ENCODE measurements at regions not wholly inside any gene's neighbourhood (a gene's known extent, or its start where the extent isn't known, plus 50 kb on each side); places are given as distances from the start of the nearest gene placed in this dataset.
"Not testable (repeated sequence)": the region's sequence is repeated elsewhere in the genome, so short reads cannot be mapped to it uniquely, and the experiment has no call there.

DNA sequence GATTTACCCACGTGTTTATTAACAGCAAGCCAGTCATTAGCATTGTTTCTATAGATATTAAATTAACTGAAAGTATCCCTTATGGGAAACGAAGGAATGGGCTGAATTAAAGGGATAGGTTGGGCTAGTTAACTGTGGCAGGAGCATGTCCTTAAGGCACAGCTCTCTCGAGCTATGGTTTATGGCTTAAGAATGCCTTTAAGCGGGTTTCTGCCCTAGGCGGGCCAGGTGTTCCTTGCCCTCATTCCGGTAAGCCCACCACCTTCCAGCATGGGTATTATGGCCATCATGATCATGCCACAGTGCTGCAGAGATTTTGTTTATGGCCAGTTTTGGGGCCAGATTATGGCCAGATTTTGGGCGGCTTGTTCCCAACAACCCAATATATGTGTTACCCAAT lies 569.9 kb upstream of the MBL2 start:
- not testable (repeated sequence) for H3K4me3 ChIP-seq (ENCODE audit: low read length in 2 of 2); H3K4me1 ChIP-seq (ENCODE audit: control insufficient read depth in 2 of 2, insufficient read depth in 1 of 2, low read depth in 1 of 2, low read length in 2 of 2); H3K4ac ChIP-seq (ENCODE audit: low read length); H3K4me2 ChIP-seq (ENCODE audit: insufficient read depth, low read length, poor library complexity, severe bottlenecking); H2AK5ac ChIP-seq (ENCODE audit: low read depth, low read length); H3K18ac ChIP-seq (ENCODE audit: low read length); H3K14ac ChIP-seq (ENCODE audit: low read length); H2BK12ac ChIP-seq (ENCODE audit: low read length); H2BK120ac ChIP-seq (ENCODE audit: low read depth, low read length); H4K8ac ChIP-seq (ENCODE audit: low read depth, low read length); H3K27me3 ChIP-seq (ENCODE audit: control insufficient read depth in 3 of 3, insufficient read depth in 3 of 3, low read depth in 1 of 3, low read length in 3 of 3); H2AFZ ChIP-seq (ENCODE audit: low read length); H2BK15ac ChIP-seq (ENCODE audit: low read length); H4K91ac ChIP-seq (ENCODE audit: low read depth, low read length, poor library complexity); H3K9ac ChIP-seq (ENCODE audit: low read depth, low read length, poor library complexity); H2BK5ac ChIP-seq (ENCODE audit: low read length); H3K79me1 ChIP-seq (ENCODE audit: low read depth, low read length); H3K36me3 ChIP-seq (replicated peaks in 1 of 2; ENCODE audit: control insufficient read depth in 2 of 2, insufficient read depth in 2 of 2, low read length in 2 of 2); H3K23ac ChIP-seq (ENCODE audit: low read depth, low read length, poor library complexity); H3K27ac ChIP-seq (replicated peaks; ENCODE audit: low read length); H3K9me3 ChIP-seq (replicated peaks in 1 of 2; ENCODE audit: control insufficient read depth in 2 of 2, insufficient read depth in 1 of 2, low read depth in 1 of 2, low read length in 2 of 2); DNase-seq (ENCODE audit: low spot score)
- no CpG with 5 or more reads among the region's 7 CpGs for WGBS, 2 donors (ENCODE audit: extremely low coverage in 2 of 2, insufficient read length in 2 of 2, insufficient replicate concordance in 1 of 2)

GRCh38 chr10:53338199-53338598 lies 565.6 kb upstream of the MBL2 start:
- not testable (repeated sequence) for H2BK15ac ChIP-seq (ENCODE audit: low read length); H2BK120ac ChIP-seq (ENCODE audit: low read depth, low read length); H2AK5ac ChIP-seq (ENCODE audit: low read depth, low read length); H3K4ac ChIP-seq (ENCODE audit: low read length); H4K91ac ChIP-seq (ENCODE audit: low read depth, low read length, poor library complexity); H3K4me3 ChIP-seq (ENCODE audit: low read length in 2 of 2); H3K9me3 ChIP-seq (replicated peaks in 1 of 2; ENCODE audit: control insufficient read depth in 2 of 2, insufficient read depth in 1 of 2, low read depth in 1 of 2, low read length in 2 of 2); H3K23ac ChIP-seq (ENCODE audit: low read depth, low read length, poor library complexity); H3K14ac ChIP-seq (ENCODE audit: low read length); H2BK5ac ChIP-seq (ENCODE audit: low read length); H3K4me2 ChIP-seq (ENCODE audit: insufficient read depth, low read length, poor library complexity, severe bottlenecking); H3K36me3 ChIP-seq (replicated peaks in 1 of 2; ENCODE audit: control insufficient read depth in 2 of 2, insufficient read depth in 2 of 2, low read length in 2 of 2); H3K18ac ChIP-seq (ENCODE audit: low read length); H3K9ac ChIP-seq (ENCODE audit: low read depth, low read length, poor library complexity); H2AFZ ChIP-seq (ENCODE audit: low read length); H3K27me3 ChIP-seq (ENCODE audit: control insufficient read depth in 3 of 3, insufficient read depth in 3 of 3, low read depth in 1 of 3, low read length in 3 of 3); DNase-seq (ENCODE audit: low spot score); H3K79me1 ChIP-seq (ENCODE audit: low read depth, low read length); H3K4me1 ChIP-seq (ENCODE audit: control insufficient read depth in 2 of 2, insufficient read depth in 1 of 2, low read depth in 1 of 2, low read length in 2 of 2); H4K8ac ChIP-seq (ENCODE audit: low read depth, low read length); H2BK12ac ChIP-seq (ENCODE audit: low read length); H3K27ac ChIP-seq (replicated peaks; ENCODE audit: low read length)
- WGBS, 2 donors (ENCODE audit: extremely low coverage in 2 of 2, insufficient read length in 2 of 2, insufficient replicate concordance in 1 of 2) = no CpG with 5 or more reads among the region's 2 CpGs

DNA sequence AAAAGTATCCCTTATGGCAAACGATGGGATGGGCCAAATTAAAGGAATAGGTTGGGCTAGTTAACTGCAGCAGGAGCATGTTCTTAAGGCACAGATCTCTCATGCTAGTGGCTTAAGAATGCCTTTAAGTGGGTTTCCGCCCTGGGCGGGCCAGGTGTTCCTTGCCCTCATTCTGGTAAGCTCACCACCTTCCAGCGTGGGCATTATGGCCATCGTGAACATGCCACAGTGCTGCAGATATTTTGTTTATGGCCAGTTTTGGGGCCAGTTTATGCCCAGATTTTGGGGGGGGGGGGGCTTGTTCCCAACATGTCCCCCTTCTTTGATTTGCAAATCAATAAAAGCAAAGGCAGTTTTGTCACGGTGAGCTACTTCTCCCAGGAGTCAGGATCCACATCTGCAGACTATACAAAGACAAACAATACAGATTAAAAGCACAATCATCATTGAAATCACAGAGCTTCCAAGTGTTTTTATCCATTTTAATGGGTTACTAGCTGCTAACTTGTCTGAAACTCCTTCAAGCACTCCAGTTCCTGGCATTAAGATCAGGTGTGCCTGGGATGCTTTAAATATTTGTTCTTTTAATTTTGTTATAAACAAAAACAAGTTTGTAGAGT lies 563.3 kb upstream of the MBL2 start:
- H3K79me1 ChIP-seq (ENCODE audit: low read depth, low read length); H3K9me3 ChIP-seq (replicated peaks in 1 of 2; ENCODE audit: control insufficient read depth in 2 of 2, insufficient read depth in 1 of 2, low read depth in 1 of 2, low read length in 2 of 2); H3K4me2 ChIP-seq (ENCODE audit: insufficient read depth, low read length, poor library complexity, severe bottlenecking); H2BK120ac ChIP-seq (ENCODE audit: low read depth, low read length); H3K4ac ChIP-seq (ENCODE audit: low read length); H3K4me1 ChIP-seq (ENCODE audit: control insufficient read depth in 2 of 2, insufficient read depth in 1 of 2, low read depth in 1 of 2, low read length in 2 of 2); H2AFZ ChIP-seq (ENCODE audit: low read length); H4K8ac ChIP-seq (ENCODE audit: low read depth, low read length); H3K23ac ChIP-seq (ENCODE audit: low read depth, low read length, poor library complexity); H2AK5ac ChIP-seq (ENCODE audit: low read depth, low read length); H3K27me3 ChIP-seq (ENCODE audit: control insufficient read depth in 3 of 3, insufficient read depth in 3 of 3, low read depth in 1 of 3, low read length in 3 of 3); DNase-seq (ENCODE audit: low spot score); H2BK15ac ChIP-seq (ENCODE audit: low read length); H2BK12ac ChIP-seq (ENCODE audit: low read length); H3K9ac ChIP-seq (ENCODE audit: low read depth, low read length, poor library complexity); H3K18ac ChIP-seq (ENCODE audit: low read length); H4K91ac ChIP-seq (ENCODE audit: low read depth, low read length, poor library complexity); H2BK5ac ChIP-seq (ENCODE audit: low read length); H3K36me3 ChIP-seq (replicated peaks in 1 of 2; ENCODE audit: control insufficient read depth in 2 of 2, insufficient read depth in 2 of 2, low read length in 2 of 2); H3K27ac ChIP-seq (replicated peaks; ENCODE audit: low read length); H3K14ac ChIP-seq (ENCODE audit: low read length); H3K4me3 ChIP-seq (ENCODE audit: low read length in 2 of 2): not testable (repeated sequence)
- no CpG with 5 or more reads among the region's 6 CpGs for WGBS, 2 donors (ENCODE audit: extremely low coverage in 2 of 2, insufficient read length in 2 of 2, insufficient replicate concordance in 1 of 2)

GRCh38 chr10:53331460-53331859 lies 558.9 kb upstream of the MBL2 start:
- H4K91ac ChIP-seq (ENCODE audit: low read depth, low read length, poor library complexity) = no peak overlapping the region
- no peak for DNase-seq (ENCODE audit: low spot score)
- H3K27me3 ChIP-seq (ENCODE audit: control insufficient read depth in 3 of 3, insufficient read depth in 3 of 3, low read depth in 1 of 3, low read length in 3 of 3) = no peaks in the 10 kb centered on the region
- H2BK120ac ChIP-seq (ENCODE audit: low read depth, low read length) = no peak overlapping the region
- no peak overlapping the region for H3K4me3 ChIP-seq (ENCODE audit: low read length in 2 of 2)
- H3K36me3 ChIP-seq (replicated peaks in 1 of 2; ENCODE audit: control insufficient read depth in 2 of 2, insufficient read depth in 2 of 2, low read length in 2 of 2) = no peaks in the 10 kb centered on the region
- H3K23ac ChIP-seq (ENCODE audit: low read depth, low read length, poor library complexity) = no peak overlapping the region
- peaks cover 3 to 5% of the 10 kb centered on the region in 2 donors for H3K9me3 ChIP-seq (replicated peaks in 1 of 2; ENCODE audit: control insufficient read depth in 2 of 2, insufficient read depth in 1 of 2, low read depth in 1 of 2, low read length in 2 of 2)
- no peak overlapping the region for H2BK5ac ChIP-seq (ENCODE audit: low read length)
- H2AFZ ChIP-seq (ENCODE audit: low read length) = no peak overlapping the region
- no peaks in the 10 kb centered on the region for H3K4me1 ChIP-seq (ENCODE audit: control insufficient read depth in 2 of 2, insufficient read depth in 1 of 2, low read depth in 1 of 2, low read length in 2 of 2)
- no peak overlapping the region for H3K4ac ChIP-seq (ENCODE audit: low read length)
- H4K8ac ChIP-seq (ENCODE audit: low read depth, low read length) = no peak overlapping the region
- H3K27ac ChIP-seq (replicated peaks; ENCODE audit: low read length) = no peak overlapping the region
- H2BK12ac ChIP-seq (ENCODE audit: low read length) = no peak overlapping the region
- no peak overlapping the region for H3K14ac ChIP-seq (ENCODE audit: low read length)
- no peak overlapping the region for H3K9ac ChIP-seq (ENCODE audit: low read depth, low read length, poor library complexity)
- no peak overlapping the region for H3K18ac ChIP-seq (ENCODE audit: low read length)
- H3K4me2 ChIP-seq (ENCODE audit: insufficient read depth, low read length, poor library complexity, severe bottlenecking) = no peak overlapping the region
- H3K79me1 ChIP-seq (ENCODE audit: low read depth, low read length) = no peaks in the 10 kb centered on the region
- H2BK15ac ChIP-seq (ENCODE audit: low read length) = no peak overlapping the region
- H2AK5ac ChIP-seq (ENCODE audit: low read depth, low read length) = no peak overlapping the region
